Endothelial cell (in vitro differentiated cells): ENCODE measurements at regions not wholly inside any gene's neighbourhood (a gene's known extent, or its start where the extent isn't known, plus 50 kb on each side); places are given as distances from the start of the nearest gene placed in this dataset.

Experiments
- DNase-seq: peaks from one replicate; pipeline ENCODE4 v3.0.0; 2021; ENCODE audit warnings: low spot score
- H3K27ac Mint-ChIP-seq: one replicate; pipeline ENCODE4 v1.8.0; 2021; ENCODE audit warnings: mixed read lengths, inconsistent platforms; ENCODE audit not compliant: unreplicated experiment
- H3K27me3 Mint-ChIP-seq: one replicate; pipeline ENCODE4 v1.8.0; 2021; ENCODE audit warnings: mild to moderate bottlenecking, moderate library complexity, mixed read lengths, inconsistent platforms; ENCODE audit not compliant: unreplicated experiment
- H3K36me3 Mint-ChIP-seq: one replicate; pipeline ENCODE4 v1.8.0; 2021; ENCODE audit warnings: mild to moderate bottlenecking, low read depth, mixed read lengths, inconsistent platforms; ENCODE audit not compliant: unreplicated experiment
- H3K4me1 Mint-ChIP-seq: one replicate; pipeline ENCODE4 v1.8.0; 2021; ENCODE audit warnings: mild to moderate bottlenecking, mixed read lengths, inconsistent platforms; ENCODE audit not compliant: unreplicated experiment
- H3K4me3 Mint-ChIP-seq: one replicate; pipeline ENCODE4 v1.8.0; 2021; ENCODE audit warnings: mild to moderate bottlenecking, mixed read lengths, inconsistent platforms; ENCODE audit not compliant: unreplicated experiment
- H3K9me3 Mint-ChIP-seq: one replicate; pipeline ENCODE4 v1.8.0; 2021; ENCODE audit warnings: mixed read lengths, inconsistent platforms; ENCODE audit not compliant: unreplicated experiment
- CTCF ChIP-seq: fragments of 200-600 bp; sonication (generic); IDR thresholded peaks from one replicate; pipeline ENCODE4 v1.5.0; 2021; ENCODE audit warnings: antibody characterized with exemption; ENCODE audit not compliant: unreplicated experiment

- Mint-ChIP-seq H3K4me1 (no peaks in the 10 kb centered on the region), H3K36me3 (no peaks in the 10 kb centered on the region), H3K27me3 (peaks cover 1% of the 10 kb centered on the region), H3K27ac (no peak overlapping the region), H3K4me3 (no peak overlapping the region), H3K9me3 (no peaks in the 10 kb centered on the region)
- TF ChIP-seq CTCF: no peak
- no peak for DNase-seq
Observed at GRCh38 chr12:111269718-111270117, 99.2 kb downstream of the PHETA1 start.

- H3K27ac Mint-ChIP-seq: no peak overlapping the region
- peaks cover 1% of the 10 kb centered on the region for H3K27me3 Mint-ChIP-seq
- H3K36me3 Mint-ChIP-seq: no peaks in the 10 kb centered on the region
- H3K4me1 Mint-ChIP-seq: no peaks in the 10 kb centered on the region
- H3K9me3 Mint-ChIP-seq: no peaks in the 10 kb centered on the region
- peak; percentile 22 for DNase-seq
- TF ChIP-seq CTCF: peak; percentile 84
- H3K4me3 Mint-ChIP-seq: no peak overlapping the region
Observed at GRCh38 chr12:111268738-111269572, 99.9 kb downstream of the PHETA1 start.

- H3K36me3 Mint-ChIP-seq: no peaks in the 10 kb centered on the region
- no peak overlapping the region for H3K27ac Mint-ChIP-seq
- no peaks in the 10 kb centered on the region for H3K9me3 Mint-ChIP-seq
Observed at GRCh38 chr12:111267144-111267543, 101.8 kb downstream of the PHETA1 start.

GRCh38 chr12:111261911-111262676 lies 106.8 kb downstream of the PHETA1 start:
- no peaks in the 10 kb centered on the region for H3K4me1 Mint-ChIP-seq
- no peak overlapping the region for H3K4me3 Mint-ChIP-seq
- peaks cover 3% of the 10 kb centered on the region for H3K27me3 Mint-ChIP-seq
- H3K9me3 Mint-ChIP-seq: no peaks in the 10 kb centered on the region
- no peak overlapping the region for H3K27ac Mint-ChIP-seq
- no peak for TF ChIP-seq CTCF
- H3K36me3 Mint-ChIP-seq: no peaks in the 10 kb centered on the region
- DNase-seq: no peak

More at GRCh38 chr12:111267144-111267543, 101.8 kb downstream of the PHETA1 start:
- DNase-seq: no peak
- no peak for TF ChIP-seq CTCF
- H3K27me3 Mint-ChIP-seq: peaks cover 3% of the 10 kb centered on the region
- no peak overlapping the region for H3K4me3 Mint-ChIP-seq
- no peaks in the 10 kb centered on the region for H3K4me1 Mint-ChIP-seq

DNA sequence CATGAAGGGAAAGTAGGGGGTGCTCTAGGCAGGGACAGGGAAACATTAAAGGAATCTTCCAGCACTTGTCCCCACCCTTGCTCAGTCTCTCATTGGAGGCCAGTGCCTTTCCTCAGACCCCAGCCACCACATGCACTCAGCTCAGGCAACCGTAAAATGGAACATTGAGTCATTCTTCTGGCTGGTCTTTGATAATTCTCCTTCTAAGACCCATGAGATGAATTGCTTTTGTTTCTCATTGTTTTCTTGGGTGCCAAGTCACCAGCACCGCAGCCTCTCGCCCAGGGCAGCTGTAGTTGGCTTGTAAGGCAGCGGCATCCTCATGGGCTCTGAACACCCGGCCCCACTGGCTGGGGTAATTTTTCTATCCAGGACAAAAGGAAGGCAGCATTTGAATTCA lies 108.2 kb downstream of the PHETA1 start:
- no peak for TF ChIP-seq CTCF
- Mint-ChIP-seq H3K27me3 (peaks cover 3% of the 10 kb centered on the region), H3K4me1 (no peaks in the 10 kb centered on the region), H3K9me3 (no peaks in the 10 kb centered on the region), H3K36me3 (no peaks in the 10 kb centered on the region), H3K4me3 (no peak overlapping the region), H3K27ac (no peak overlapping the region)
- no peak for DNase-seq
